IMR-90 (cell line): ENCODE measurements at regions not wholly inside any gene's neighbourhood (a gene's known extent, or its start where the extent isn't known, plus 50 kb on each side); places are given as distances from the start of the nearest gene placed in this dataset.

Source experiments
- ATAC-seq: fragments of 200-7000 bp; cut with Tn5 transposase; 2 replicates; pipeline ENCODE4 v1.9.1; 2020; ENCODE audit warnings: low read depth, mild to moderate bottlenecking, moderate library complexity
- BruUV-seq: library from RNA; stranded (reverse); fragments of 400-500 nt; replicated peaks from 2 replicates; lab custom pipeline; 2021; lab: Mats Ljungman, UMichigan
- CTCF ChIA-PET: fragments of 300-600 bp; formaldehyde crosslinking; extraction: SDS; loops from one replicate; lab custom pipeline; 2021; ENCODE audit warnings: antibody characterized with exemption; lab: Yijun Ruan, JAX
- POLR2A ChIA-PET: fragments of 300-600 bp; sonication (Branson Sonifier 250); formaldehyde crosslinking; loops from one replicate; lab custom pipeline; 2022; ENCODE audit warnings: antibody characterized with exemption; ENCODE audit not compliant: unreplicated experiment; lab: Charles Lee
- DNase-seq: peaks from one replicate; pipeline ENCODE4 v3.0.0; 2013
- H2AFZ ChIP-seq: replicated peaks from 2 replicates; pipeline ENCODE3; 2013; ENCODE audit warnings: low read length, mild to moderate bottlenecking; ENCODE audit not compliant: poor library complexity
- H2AK5ac ChIP-seq: 2 replicates; pipeline ENCODE4 v1.6.1; 2013; ENCODE audit warnings: low read depth, low read length, inconsistent platforms
- H2AK9ac ChIP-seq: replicated peaks from 2 replicates; pipeline ENCODE3; 2013; ENCODE audit warnings: mild to moderate bottlenecking, low read depth, low read length, moderate library complexity; ENCODE audit not compliant: poor library complexity
- H2BK120ac ChIP-seq: 2 replicates; pipeline ENCODE4 v1.6.1; 2013; ENCODE audit warnings: low read depth, low read length, inconsistent platforms
- H2BK15ac ChIP-seq: 3 replicates; pipeline ENCODE4 v1.6.1; 2013; ENCODE audit warnings: low read depth, low read length, inconsistent platforms
- H2BK20ac ChIP-seq: 2 replicates; pipeline ENCODE4 v1.6.1; 2013; ENCODE audit warnings: low read depth, mild to moderate bottlenecking, inconsistent platforms, low read length, moderate library complexity
- H2BK5ac ChIP-seq: 2 replicates; pipeline ENCODE4 v1.6.1; 2013; ENCODE audit warnings: mild to moderate bottlenecking, low read depth, low read length, inconsistent platforms; ENCODE audit not compliant: poor library complexity, severe bottlenecking
- H3K14ac ChIP-seq: replicated peaks from 2 replicates; pipeline ENCODE4 v1.6.1; 2013; ENCODE audit warnings: low read depth, low read length, inconsistent platforms
- H3K18ac ChIP-seq: 2 replicates; pipeline ENCODE4 v1.6.1; 2013; ENCODE audit warnings: low read depth, low read length, control low read depth
- H3K23ac ChIP-seq: 2 replicates; pipeline ENCODE4 v1.6.1; 2013; ENCODE audit warnings: low read depth, low read length, inconsistent platforms
- H3K27ac ChIP-seq: 2 replicates; pipeline ENCODE4 v1.5.1; 2013; ENCODE audit warnings: mild to moderate bottlenecking, control low read depth, low read length; ENCODE audit not compliant: insufficient read depth
- H3K27me3 ChIP-seq: 2 replicates; pipeline ENCODE4 v1.6.1; 2013; ENCODE audit warnings: low read length; ENCODE audit not compliant: control insufficient read depth, insufficient read depth
- H3K36me3 ChIP-seq: 2 replicates; pipeline ENCODE4 v1.6.1; 2013; ENCODE audit warnings: low read length, mixed read lengths; ENCODE audit not compliant: control insufficient read depth, insufficient read depth
- H3K4ac ChIP-seq: 2 replicates; pipeline ENCODE4 v1.6.1; 2013; ENCODE audit warnings: low read depth, low read length, inconsistent platforms
- H3K4me1 ChIP-seq: 2 replicates; pipeline ENCODE4 v1.6.1; 2013; ENCODE audit warnings: low read length, mixed read lengths; ENCODE audit not compliant: control insufficient read depth, insufficient read depth
- H3K4me2 ChIP-seq: 2 replicates; pipeline ENCODE4 v1.6.1; 2013; ENCODE audit warnings: low read depth, mild to moderate bottlenecking, control low read depth, low read length, moderate library complexity
- H3K4me3 ChIP-seq: 2 replicates; pipeline ENCODE4 v1.5.1; 2013; ENCODE audit warnings: low read depth, mild to moderate bottlenecking, control low read depth, low read length, moderate library complexity; ENCODE audit not compliant: insufficient read depth
- H3K56ac ChIP-seq: 2 replicates; pipeline ENCODE4 v1.6.1; 2013; ENCODE audit warnings: low read length, inconsistent platforms; ENCODE audit not compliant: insufficient read depth; ENCODE audit errors: extremely low read depth
- H3K79me1 ChIP-seq, 2 experiments: 2 replicates each; pipeline ENCODE4 v1.6.1; 2013; ENCODE audit warnings: low read length in 2 of 2, inconsistent platforms in 1 of 2, low read depth in 1 of 2
- H3K9ac ChIP-seq: 2 replicates; pipeline ENCODE4 v1.6.1; 2013; ENCODE audit warnings: low read depth, low read length, control low read depth
- H3K9me1 ChIP-seq: 2 replicates; pipeline ENCODE4 v1.6.1; 2013; ENCODE audit warnings: low read length, inconsistent platforms; ENCODE audit not compliant: insufficient read depth
- H3K9me3 ChIP-seq: 2 replicates; pipeline ENCODE4 v1.6.1; 2013; ENCODE audit warnings: low read length; ENCODE audit not compliant: control insufficient read depth, insufficient read depth
- H4K20me1 ChIP-seq: 2 replicates; pipeline ENCODE4 v1.6.1; 2013; ENCODE audit warnings: low read length, inconsistent platforms; ENCODE audit not compliant: insufficient read depth
- H4K5ac ChIP-seq: 2 replicates; pipeline ENCODE4 v1.6.1; 2013; ENCODE audit warnings: mild to moderate bottlenecking, low read depth, low read length, control low read depth
- H4K8ac ChIP-seq, 2 experiments: 2 replicates each; pipeline ENCODE4 v1.6.1; 2013; ENCODE audit warnings: low read depth in 2 of 2, low read length in 2 of 2, control low read depth in 1 of 2, inconsistent platforms in 1 of 2
- H4K91ac ChIP-seq: 2 replicates; pipeline ENCODE4 v1.6.1; 2013; ENCODE audit warnings: low read depth, low read length, inconsistent platforms; ENCODE audit not compliant: insufficient read depth
- BHLHE40 ChIP-seq: fragments of 150-350 bp; IDR thresholded peaks from 2 replicates; pipeline ENCODE4 v1.6.1; 2016; ENCODE audit warnings: mild to moderate bottlenecking, low read depth, low read length
- CHD1 ChIP-seq: IDR thresholded peaks from 2 replicates; pipeline ENCODE4 v1.6.1; 2012; ENCODE audit warnings: low read depth, low read length, improper control_type of control experiment
- CTCF ChIP-seq: conservative IDR thresholded peaks from 2 replicates; pipeline ENCODE4 v1.5.1; 2012; ENCODE audit warnings: mild to moderate bottlenecking, low read depth, low read length, improper control_type of control experiment
- FOS ChIP-seq: fragments of 150-350 bp; IDR thresholded peaks from 2 replicates; pipeline ENCODE4 v1.6.1; 2016; ENCODE audit warnings: low read depth, low read length
- MAFK ChIP-seq: IDR thresholded peaks from 2 replicates; pipeline ENCODE4 v1.6.1; 2012; ENCODE audit warnings: low read depth, low read length, improper control_type of control experiment
- MAZ ChIP-seq: IDR thresholded peaks from 2 replicates; pipeline ENCODE4 v1.6.1; 2012; ENCODE audit warnings: low read depth, mild to moderate bottlenecking, low read length, improper control_type of control experiment, moderate library complexity, borderline replicate concordance
- MXI1 ChIP-seq: IDR thresholded peaks from 2 replicates; pipeline ENCODE4 v1.6.1; 2012; ENCODE audit warnings: low read depth, mild to moderate bottlenecking, low read length, moderate library complexity, borderline replicate concordance
- NFE2L2 ChIP-seq: fragments of 150-350 bp; IDR thresholded peaks from 2 replicates; pipeline ENCODE4 v1.6.1; 2016; ENCODE audit warnings: low read depth, mild to moderate bottlenecking, low read length
- POLR2A ChIP-seq: IDR thresholded peaks from 2 replicates; pipeline ENCODE4 v1.6.1; 2012; ENCODE audit warnings: mild to moderate bottlenecking, low read depth, low read length
- RAD21 ChIP-seq: IDR thresholded peaks from 2 replicates; pipeline ENCODE4 v1.6.1; 2012; ENCODE audit warnings: low read length, improper control_type of control experiment
- RCOR1 ChIP-seq: IDR thresholded peaks from 2 replicates; pipeline ENCODE4 v1.6.1; 2012; ENCODE audit warnings: mild to moderate bottlenecking, low read length, improper control_type of control experiment; ENCODE audit not compliant: insufficient replicate concordance
- RFX5 ChIP-seq: IDR thresholded peaks from 2 replicates; pipeline ENCODE4 v1.8.0; 2012; ENCODE audit warnings: low read depth, mild to moderate bottlenecking, low read length, moderate library complexity
- SMC3 ChIP-seq: fragments of 150-350 bp; IDR thresholded peaks from 2 replicates; pipeline ENCODE4 v1.6.1; 2016; ENCODE audit warnings: low read depth, mild to moderate bottlenecking, antibody characterized with exemption, low read length, moderate library complexity
- WGBS, 2 experiments: methylation state at CpG; one replicate each; pipeline versions ENCODE4 v1.1.5 to v1.1.7; 2013; ENCODE audit warnings: missing lambda C conversion rate in 2 of 2; ENCODE audit not compliant: insufficient read length in 1 of 2; ENCODE audit errors: extremely low coverage in 2 of 2; 5-methylcytosine and 5-hydroxymethylcytosine counted together
- dilution Hi-C: fragments of 300-500 bp; cut with HindIII; formaldehyde crosslinking; loops from one replicate; pipeline ENCODE4 v1.14.3; 2018; ENCODE audit warnings: low sequenced_read_pairs; ENCODE audit not compliant: unreplicated experiment
- in situ Hi-C: fragments of 300-500 bp; cut with MboI; formaldehyde crosslinking; loops from 3 replicates; pipeline ENCODE4 v1.14.3; 2019; ENCODE audit warnings: low sequenced_read_pairs, inconsistent platforms, mixed read lengths
- intact Hi-C: fragments of 100-400 bp; cut with micrococcal nuclease; formaldehyde crosslinking; loops from 2 replicates; pipeline ENCODE4 v1.10.0; 2022
- TF ChIP-seq, protein P1 (sequence below): fragments of 150-350 bp; IDR thresholded peaks from 2 replicates; pipeline ENCODE4 v1.6.1; 2016; ENCODE audit warnings: low read depth, mild to moderate bottlenecking, low read length, moderate library complexity, borderline replicate concordance
- TF ChIP-seq, protein P2 (sequence below): fragments of 150-350 bp; IDR thresholded peaks from 2 replicates; pipeline ENCODE4 v1.6.1; 2017; ENCODE audit warnings: mild to moderate bottlenecking, antibody characterized with exemption, low read length, low read depth

DNA sequence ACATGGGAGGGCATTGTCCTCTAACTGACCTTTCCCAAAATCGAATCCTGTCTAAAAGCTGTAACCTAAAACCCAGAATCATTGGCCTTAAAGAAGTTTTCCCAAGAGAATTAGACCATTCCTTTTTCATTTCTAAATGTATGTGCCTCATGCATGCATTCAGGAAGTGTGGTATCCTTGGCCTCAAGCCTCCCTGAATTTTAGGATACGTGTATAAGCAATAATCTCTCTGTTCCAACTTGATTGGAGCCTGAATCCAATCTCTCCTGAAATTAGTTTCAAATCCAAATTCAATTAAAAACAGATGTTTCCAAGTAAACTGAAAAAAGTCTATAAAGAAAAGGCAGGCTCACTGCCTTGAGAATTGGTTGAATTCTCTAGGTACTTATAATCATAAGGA lies 86.0 kb upstream of the VEPH1 start:
- Histone ChIP-seq H3K23ac (no peak overlapping the region), H3K18ac (no peak overlapping the region), H2BK5ac (no peak overlapping the region), H3K79me1 (no peaks in the 10 kb centered on the region), H3K27me3 (peaks cover 15% of the 10 kb centered on the region), H4K20me1 (no peaks in the 10 kb centered on the region), H3K9me3 (no peaks in the 10 kb centered on the region), H2AK9ac (no peak overlapping the region), H3K36me3 (no peaks in the 10 kb centered on the region), H3K56ac (no peak overlapping the region), H4K8ac (no peak overlapping the region), H3K14ac (no peak overlapping the region), H2BK15ac (no peak overlapping the region), H2BK120ac (no peak overlapping the region), H2AFZ (no peak overlapping the region), H4K91ac (no peak overlapping the region), H3K4me1 (no peaks in the 10 kb centered on the region), H3K4ac (no peak overlapping the region), H3K27ac (no peak overlapping the region), H3K9me1 (no peaks in the 10 kb centered on the region), H2AK5ac (no peak overlapping the region), H3K4me2 (no peak overlapping the region), H3K4me3 (no peak overlapping the region), H2BK20ac (no peak overlapping the region), H4K5ac (no peak overlapping the region), H3K9ac (no peak overlapping the region)
- CTCF ChIA-PET: no interaction called here
- POLR2A ChIA-PET: no interaction called here
- TF ChIP-seq CHD1: no peak
- TF ChIP-seq MAZ: no peak
- TF ChIP-seq MXI1: no peak
- no peak for TF ChIP-seq BHLHE40
- TF ChIP-seq NFE2L2: no peak
- no peak for TF ChIP-seq SMC3
- no peak for TF ChIP-seq MAFK
- TF ChIP-seq, protein P1, sequence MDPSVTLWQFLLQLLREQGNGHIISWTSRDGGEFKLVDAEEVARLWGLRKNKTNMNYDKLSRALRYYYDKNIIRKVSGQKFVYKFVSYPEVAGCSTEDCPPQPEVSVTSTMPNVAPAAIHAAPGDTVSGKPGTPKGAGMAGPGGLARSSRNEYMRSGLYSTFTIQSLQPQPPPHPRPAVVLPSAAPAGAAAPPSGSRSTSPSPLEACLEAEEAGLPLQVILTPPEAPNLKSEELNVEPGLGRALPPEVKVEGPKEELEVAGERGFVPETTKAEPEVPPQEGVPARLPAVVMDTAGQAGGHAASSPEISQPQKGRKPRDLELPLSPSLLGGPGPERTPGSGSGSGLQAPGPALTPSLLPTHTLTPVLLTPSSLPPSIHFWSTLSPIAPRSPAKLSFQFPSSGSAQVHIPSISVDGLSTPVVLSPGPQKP: no peak
- no peak for TF ChIP-seq POLR2A
- TF ChIP-seq FOS: no peak
- no peak for TF ChIP-seq RAD21
- TF ChIP-seq, protein P2, sequence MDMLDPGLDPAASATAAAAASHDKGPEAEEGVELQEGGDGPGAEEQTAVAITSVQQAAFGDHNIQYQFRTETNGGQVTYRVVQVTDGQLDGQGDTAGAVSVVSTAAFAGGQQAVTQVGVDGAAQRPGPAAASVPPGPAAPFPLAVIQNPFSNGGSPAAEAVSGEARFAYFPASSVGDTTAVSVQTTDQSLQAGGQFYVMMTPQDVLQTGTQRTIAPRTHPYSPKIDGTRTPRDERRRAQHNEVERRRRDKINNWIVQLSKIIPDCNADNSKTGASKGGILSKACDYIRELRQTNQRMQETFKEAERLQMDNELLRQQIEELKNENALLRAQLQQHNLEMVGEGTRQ: no peak
- no peak for TF ChIP-seq RFX5
- TF ChIP-seq RCOR1: no peak
- TF ChIP-seq CTCF: no peak
- DNase-seq (no peak), ATAC-seq (no peak)
- BruUV-seq: no TSS peak
- no CpG with 5 or more reads among the region's 2 CpGs for WGBS, 2 experiments
- dilution Hi-C loops: no loop called here
- intact Hi-C loops: no loop called here
- in situ Hi-C loops: no loop called here
